ENCODE measurements at regions not wholly inside any gene's neighbourhood (a gene's known extent, or its start where the extent isn't known, plus 50 kb on each side); places are given as distances from the start of the nearest gene placed in this dataset.

DNA sequence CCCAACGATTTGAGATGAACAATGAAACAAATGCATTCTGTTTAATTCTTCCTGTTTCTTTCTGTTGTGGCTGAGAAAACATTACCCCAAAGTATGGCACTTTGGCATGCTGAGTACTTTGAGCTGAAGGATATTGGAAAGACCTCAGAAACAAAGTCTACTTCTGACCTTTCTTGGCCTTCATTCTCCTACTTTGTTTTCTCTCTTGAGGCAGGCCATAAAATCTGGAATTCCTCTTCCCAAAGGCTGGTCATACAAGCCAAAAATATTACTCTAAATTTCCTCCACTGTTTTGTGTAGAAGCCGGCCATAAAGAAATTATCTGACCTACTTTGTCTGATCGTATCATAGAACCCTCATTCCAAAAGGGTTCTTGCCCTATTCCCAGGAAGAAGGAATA, 1048.2 kb downstream of the TECRL start:
- H3K4me1 Mint-ChIP-seq (ENCODE audit: low read depth) = no peaks in the 10 kb centered on the region
- no peak overlapping the region for H3K4me3 Mint-ChIP-seq
- peaks cover 14% of the 10 kb centered on the region for H3K9me3 Mint-ChIP-seq
- ChIA-PET POLR2A (no interaction called here), CTCF (no interaction called here)
- Histone ChIP-seq H3K4me1 (ENCODE audit: insufficient read depth, low read length) (no peaks in the 10 kb centered on the region), H3K27ac (ENCODE audit: low read depth in 1 of 2, low read length in 2 of 2) (no peak overlapping the region), H3K9me3 (ENCODE audit: control insufficient read depth in 1 of 2, insufficient read depth in 1 of 2, low read length in 2 of 2) (peaks cover 0 to 4% of the 10 kb centered on the region in 2 experiments), H3K36me3 (ENCODE audit: insufficient read depth, low read length) (no peaks in the 10 kb centered on the region), H3K4me3 (ENCODE audit: low read length) (no peak overlapping the region), H3K27me3 (ENCODE audit: control insufficient read depth in 1 of 2, insufficient read depth in 2 of 2, low read length in 2 of 2) (no peaks in the 10 kb centered on the region)
- intact Hi-C loops (cut with DNase I, micrococcal nuclease) = no loop called here
- TF ChIP-seq, protein P1, sequence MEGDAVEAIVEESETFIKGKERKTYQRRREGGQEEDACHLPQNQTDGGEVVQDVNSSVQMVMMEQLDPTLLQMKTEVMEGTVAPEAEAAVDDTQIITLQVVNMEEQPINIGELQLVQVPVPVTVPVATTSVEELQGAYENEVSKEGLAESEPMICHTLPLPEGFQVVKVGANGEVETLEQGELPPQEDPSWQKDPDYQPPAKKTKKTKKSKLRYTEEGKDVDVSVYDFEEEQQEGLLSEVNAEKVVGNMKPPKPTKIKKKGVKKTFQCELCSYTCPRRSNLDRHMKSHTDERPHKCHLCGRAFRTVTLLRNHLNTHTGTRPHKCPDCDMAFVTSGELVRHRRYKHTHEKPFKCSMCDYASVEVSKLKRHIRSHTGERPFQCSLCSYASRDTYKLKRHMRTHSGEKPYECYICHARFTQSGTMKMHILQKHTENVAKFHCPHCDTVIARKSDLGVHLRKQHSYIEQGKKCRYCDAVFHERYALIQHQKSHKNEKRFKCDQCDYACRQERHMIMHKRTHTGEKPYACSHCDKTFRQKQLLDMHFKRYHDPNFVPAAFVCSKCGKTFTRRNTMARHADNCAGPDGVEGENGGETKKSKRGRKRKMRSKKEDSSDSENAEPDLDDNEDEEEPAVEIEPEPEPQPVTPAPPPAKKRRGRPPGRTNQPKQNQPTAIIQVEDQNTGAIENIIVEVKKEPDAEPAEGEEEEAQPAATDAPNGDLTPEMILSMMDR (IDR thresholded peaks at IDR 0.05) = no peak
- no peak overlapping the region for H3K27ac Mint-ChIP-seq
- DNase-seq (no peak), ATAC-seq (ENCODE audit: poor library complexity) (no peak)
- H3K36me3 Mint-ChIP-seq (ENCODE audit: low read depth) = no peaks in the 10 kb centered on the region
- no peaks in the 10 kb centered on the region for H3K27me3 Mint-ChIP-seq

DNA sequence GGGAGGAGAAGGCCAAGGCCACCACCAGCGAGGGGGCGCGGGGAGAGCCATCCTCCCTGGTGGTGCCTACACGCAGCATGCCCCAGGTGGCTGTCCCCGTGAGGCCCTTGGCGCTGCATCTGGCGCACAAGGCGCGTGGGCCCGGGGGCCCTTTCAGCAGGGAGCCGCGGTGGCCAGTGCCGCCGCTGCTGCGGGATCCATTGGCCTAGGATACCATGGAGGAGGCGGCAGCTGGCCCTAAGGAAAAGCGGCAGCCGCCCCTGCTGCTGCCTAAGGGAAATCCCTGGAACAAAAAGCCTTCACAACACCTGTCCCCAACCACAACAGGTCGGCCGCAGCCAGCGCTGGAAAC, 1059.6 kb downstream of the TECRL start:
- POLR2A ChIA-PET = no interaction called here
- ATAC-seq (ENCODE audit: poor library complexity) (no peak), DNase-seq (no peak)
- TF ChIP-seq, protein P1 (IDR thresholded peaks at IDR 0.05) = no peak
- no peaks in the 10 kb centered on the region for H3K27me3 ChIP-seq (ENCODE audit: control insufficient read depth in 1 of 2, insufficient read depth in 2 of 2, low read length in 2 of 2)
- intact Hi-C loops (cut with DNase I, micrococcal nuclease) = no loop called here
- CTCF ChIA-PET = no interaction called here
- H3K36me3 Mint-ChIP-seq (ENCODE audit: low read depth) = no peaks in the 10 kb centered on the region
- H3K9me3 ChIP-seq (ENCODE audit: control insufficient read depth in 1 of 2, insufficient read depth in 1 of 2, low read length in 2 of 2) = peaks cover 14 to 16% of the 10 kb centered on the region in 2 experiments
- no peak overlapping the region for H3K27ac ChIP-seq (ENCODE audit: low read depth in 1 of 2, low read length in 2 of 2)
- no peak overlapping the region for H3K4me3 ChIP-seq (ENCODE audit: low read length)
- no peaks in the 10 kb centered on the region for H3K4me1 Mint-ChIP-seq (ENCODE audit: low read depth)
- H3K27me3 Mint-ChIP-seq = no peaks in the 10 kb centered on the region
- peaks cover 17% of the 10 kb centered on the region for H3K9me3 Mint-ChIP-seq
- no peak overlapping the region for H3K4me3 Mint-ChIP-seq
- no peaks in the 10 kb centered on the region for H3K4me1 ChIP-seq (ENCODE audit: insufficient read depth, low read length)
- H3K27ac Mint-ChIP-seq = no peak overlapping the region
- H3K36me3 ChIP-seq (ENCODE audit: insufficient read depth, low read length) = no peaks in the 10 kb centered on the region

DNA sequence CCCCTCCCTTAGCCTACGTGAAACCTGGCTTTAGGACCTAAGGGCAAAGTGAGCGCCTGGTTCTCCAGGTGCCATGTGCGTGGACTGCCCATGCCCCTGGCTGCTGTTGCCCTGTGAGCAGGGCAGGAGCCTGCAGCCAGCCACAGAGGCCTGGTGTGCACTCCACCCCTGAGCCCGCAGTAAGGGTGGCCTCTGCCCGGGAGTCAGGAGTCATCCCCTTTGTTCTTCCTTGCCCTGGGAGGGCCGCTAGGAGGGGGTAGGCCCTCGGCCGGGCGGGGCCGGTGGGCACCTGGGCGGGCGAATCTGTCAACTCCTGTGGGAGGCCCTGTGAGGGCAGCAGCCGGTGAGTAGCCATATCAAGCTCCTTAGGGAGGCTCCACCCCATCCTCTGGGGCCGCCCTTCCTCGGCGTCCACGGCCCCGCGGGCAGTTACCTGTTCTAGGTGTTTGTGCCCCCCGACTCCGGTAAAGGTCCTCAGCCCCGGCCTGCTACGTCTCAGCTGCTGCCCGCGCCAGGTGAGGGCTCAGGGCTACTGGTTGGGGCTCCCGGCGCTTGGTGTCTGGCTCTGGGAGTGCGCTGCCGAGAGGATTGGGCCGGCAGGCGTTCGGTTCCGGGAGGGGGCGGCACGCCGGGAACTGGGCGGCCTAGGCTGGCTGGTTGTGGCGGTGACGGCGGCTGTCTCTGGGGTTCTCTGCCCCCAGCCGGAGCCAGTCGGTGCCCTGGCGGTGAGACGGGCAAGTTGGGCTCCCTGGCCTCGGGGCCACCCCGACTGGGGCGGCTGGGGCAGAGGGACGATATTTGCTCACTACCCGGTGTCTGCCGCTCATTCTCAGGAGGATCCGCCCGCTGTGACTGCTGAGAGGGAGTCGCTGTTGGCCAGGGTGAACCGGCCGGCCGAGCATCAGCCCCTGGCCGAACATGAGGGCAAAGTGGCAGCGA, 1060.2 kb downstream of the TECRL start:
- no peaks in the 10 kb centered on the region for H3K36me3 Mint-ChIP-seq (ENCODE audit: low read depth)
- no peak overlapping the region for H3K27ac Mint-ChIP-seq
- Histone ChIP-seq H3K27me3 (ENCODE audit: control insufficient read depth in 1 of 2, insufficient read depth in 2 of 2, low read length in 2 of 2) (no peaks in the 10 kb centered on the region), H3K36me3 (ENCODE audit: insufficient read depth, low read length) (no peaks in the 10 kb centered on the region), H3K4me3 (ENCODE audit: low read length) (no peak overlapping the region), H3K4me1 (ENCODE audit: insufficient read depth, low read length) (no peaks in the 10 kb centered on the region), H3K9me3 (ENCODE audit: control insufficient read depth in 1 of 2, insufficient read depth in 1 of 2, low read length in 2 of 2) (peaks cover 14 to 16% of the 10 kb centered on the region in 2 experiments), H3K27ac (ENCODE audit: low read depth in 1 of 2, low read length in 2 of 2) (no peak overlapping the region)
- peaks cover 17% of the 10 kb centered on the region for H3K9me3 Mint-ChIP-seq
- ChIA-PET POLR2A (interaction anchor here (0.6 kb wide), 1 partner anchor 30 kb away, joined by 3 read pairs; no protein-coding TSS in a partner anchor), CTCF (no interaction called here)
- no peak overlapping the region for H3K4me3 Mint-ChIP-seq
- TF ChIP-seq, protein P1 (IDR thresholded peaks at IDR 0.05) = no peak
- intact Hi-C loops (cut with DNase I, micrococcal nuclease) = no loop called here
- H3K4me1 Mint-ChIP-seq (ENCODE audit: low read depth) = no peaks in the 10 kb centered on the region
- ATAC-seq (ENCODE audit: poor library complexity) = no peak
- H3K27me3 Mint-ChIP-seq = no peaks in the 10 kb centered on the region
- peak in 1 of 14 experiments; percentile 8 for DNase-seq

All from CD4-positive, alpha-beta T cell (primary cell).